Right ventricle myocardium inferior (tissue), 1 donor: ENCODE measurements at regions not wholly inside any gene's neighbourhood (a gene's known extent, or its start where the extent isn't known, plus 50 kb on each side); places are given as distances from the start of the nearest gene placed in this dataset.

Experiments used
- ATAC-seq: fragments of 200-7000 bp; cut with Tn5 transposase; one replicate; pipeline ENCODE4 v1.9.1; 2020; ENCODE audit warnings: mild to moderate bottlenecking, moderate library complexity
- DNase-seq: peaks from one replicate; pipeline ENCODE4 v3.0.0; 2021; ENCODE audit errors: missing footprints
- intact Hi-C: fragments of 100-400 bp; cut with DNase I; formaldehyde crosslinking; loops from one replicate; pipeline ENCODE4 v1.11.0; 2022
- donor health status: DM: no; HTN: yes; CAD: no; lungs with severe emphysema.

- no peak for DNase-seq
- intact Hi-C loops: no loop called here
- no peak for ATAC-seq
Measured at GRCh38 chr6:113464536-113464935, 392.6 kb upstream of the MARCKS start.

- DNase-seq (no peak), ATAC-seq (peak; percentile 52)
- intact Hi-C loops: no loop called here
Measured at GRCh38 chr6:113464960-113465359, 392.2 kb upstream of the MARCKS start.

GRCh38 chr6:113466526-113466925, 390.6 kb upstream of the MARCKS start:
- intact Hi-C loops: no loop called here
- DNase-seq (no peak), ATAC-seq (no peak)

GRCh38 chr6:113475392-113475791, 381.8 kb upstream of the MARCKS start:
- intact Hi-C loops: no loop called here
- no peak for DNase-seq
- no peak for ATAC-seq

- ATAC-seq (peak; percentile 39), DNase-seq (no peak)
- intact Hi-C loops: no loop called here
Measured at GRCh38 chr6:113476937-113477839, 380.0 kb upstream of the MARCKS start.

- intact Hi-C loops: no loop called here
- ATAC-seq (no peak), DNase-seq (no peak)
Measured at GRCh38 chr6:113480616-113481015, 376.5 kb upstream of the MARCKS start.

- no peak for ATAC-seq
- no peak for DNase-seq
- intact Hi-C loops: no loop called here
Measured at GRCh38 chr6:113481458-113481857, 375.7 kb upstream of the MARCKS start.

GRCh38 chr6:113481910-113482309, 375.2 kb upstream of the MARCKS start:
- intact Hi-C loops: no loop called here
- DNase-seq (no peak), ATAC-seq (no peak)

- intact Hi-C loops: no loop called here
- no peak for DNase-seq
- ATAC-seq: no peak
Measured at GRCh38 chr6:113482771-113483170, 374.4 kb upstream of the MARCKS start.

GRCh38 chr6:113486199-113486598, 370.9 kb upstream of the MARCKS start:
- intact Hi-C loops: no loop called here
- no peak for ATAC-seq
- no peak for DNase-seq

- intact Hi-C loops: no loop called here
- ATAC-seq: no peak
- DNase-seq: no peak
Measured at GRCh38 chr6:113487489-113488058, 369.6 kb upstream of the MARCKS start.

- DNase-seq: no peak
- intact Hi-C loops: no loop called here
- ATAC-seq: no peak
Measured at GRCh38 chr6:113488061-113488460, 369.1 kb upstream of the MARCKS start.

GRCh38 chr6:113488812-113489685, 368.1 kb upstream of the MARCKS start:
- intact Hi-C loops: no loop called here
- ATAC-seq (no peak), DNase-seq (no peak)

GRCh38 chr6:113489952-113490746, 367.0 kb upstream of the MARCKS start:
- intact Hi-C loops: loop anchor here (10.0 kb wide), 1 partner anchor 365 kb away; the partner anchor contains the start of gene MARCKS
- no peak for ATAC-seq
- DNase-seq: no peak

- ATAC-seq (no peak), DNase-seq (no peak)
- intact Hi-C loops: loop anchor here (10.0 kb wide), 1 partner anchor 363 kb away; the partner anchor contains the start of gene MARCKS
Measured at GRCh38 chr6:113491376-113491775, 365.8 kb upstream of the MARCKS start.

GRCh38 chr6:113493991-113494390, 363.2 kb upstream of the MARCKS start:
- ATAC-seq (no peak), DNase-seq (no peak)
- intact Hi-C loops: loop anchor here (10.0 kb wide), 1 partner anchor 361 kb away; the partner anchor contains the start of gene MARCKS

- intact Hi-C loops: loop anchor here (10.0 kb wide), 1 partner anchor 359 kb away; the partner anchor contains the start of gene MARCKS
- no peak for DNase-seq
- no peak for ATAC-seq
Measured at GRCh38 chr6:113495521-113495920, 361.6 kb upstream of the MARCKS start.

- intact Hi-C loops: loop anchor here (10.0 kb wide), 1 partner anchor 359 kb away; the partner anchor contains the start of gene MARCKS
- ATAC-seq (no peak), DNase-seq (no peak)
Measured at GRCh38 chr6:113496166-113496565, 361.0 kb upstream of the MARCKS start.
